ENCODE measurements at regions not wholly inside any gene's neighbourhood (a gene's known extent, or its start where the extent isn't known, plus 50 kb on each side); places are given as distances from the start of the nearest gene placed in this dataset.

DNA sequence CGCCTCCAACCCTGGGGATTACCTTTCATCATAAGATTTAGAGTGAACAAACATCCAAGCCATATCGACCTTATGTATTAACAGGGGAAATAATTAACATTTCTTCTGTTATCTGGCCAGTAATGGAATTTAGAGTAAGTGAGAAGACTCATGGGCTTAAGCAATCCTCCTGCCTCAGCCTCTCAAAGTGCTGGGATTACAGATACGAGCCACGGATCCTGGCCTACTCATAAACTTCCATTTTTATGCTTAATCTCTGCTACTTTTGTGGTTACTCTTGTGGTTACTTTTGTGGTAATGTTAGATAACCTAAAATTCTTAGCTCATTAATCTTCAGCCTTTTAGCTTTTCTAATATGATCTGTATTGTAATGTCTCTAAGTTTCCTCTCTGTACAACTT is 159.3 kb upstream of the SLC8A1 start:
- no peak for TF ChIP-seq SUZ12 (IDR thresholded peaks at IDR 0.05; ENCODE audit: extremely low read depth, insufficient read depth, insufficient read length)
- TF ChIP-seq ZNF274 (IDR thresholded peaks at IDR 0.05; ENCODE audit: low read depth, low read length): no peak
- no peak for TF ChIP-seq YY1 (IDR thresholded peaks at IDR 0.05; ENCODE audit: insufficient read depth, insufficient read length)
- Histone ChIP-seq H3K4me3 (ENCODE audit: insufficient read length, low read depth) (no peak overlapping the region), H3K27me3 (ENCODE audit: insufficient read depth, insufficient read length) (no peaks in the 10 kb centered on the region), H3K36me3 (ENCODE audit: insufficient read depth, insufficient read length, low read length) (no peaks in the 10 kb centered on the region), H3K9me3 (ENCODE audit: insufficient read depth, low read length) (no peaks in the 10 kb centered on the region), H3K9ac (ENCODE audit: insufficient read length, low read depth) (no peak overlapping the region), H3K4me1 (ENCODE audit: insufficient read depth, insufficient read length) (no peaks in the 10 kb centered on the region)
- no peak for DNase-seq (ENCODE audit: low read depth, low spot score)

DNA sequence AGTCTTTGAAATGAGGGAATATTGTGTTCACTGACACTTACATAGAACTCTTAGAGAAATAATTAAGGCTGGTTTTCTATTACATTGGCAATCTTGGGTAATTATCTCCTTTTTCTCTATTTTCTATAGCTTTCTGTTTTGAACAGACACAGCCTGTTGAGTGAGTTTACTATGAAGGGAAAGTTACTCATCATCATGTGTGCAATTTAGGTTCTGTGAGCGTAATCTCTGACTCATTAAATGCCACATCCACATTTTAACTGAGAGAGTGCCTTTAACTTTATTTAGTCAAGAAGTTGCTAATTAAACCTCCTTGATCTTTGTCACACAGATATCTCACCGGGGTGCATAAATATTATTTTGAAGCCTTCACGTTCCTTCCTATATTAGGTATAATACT is 174.0 kb upstream of the SLC8A1 start:
- Histone ChIP-seq H3K4me1 (ENCODE audit: insufficient read depth, insufficient read length) (no peaks in the 10 kb centered on the region), H3K9ac (ENCODE audit: insufficient read length, low read depth) (no peak overlapping the region), H3K36me3 (ENCODE audit: insufficient read depth, insufficient read length, low read length) (no peaks in the 10 kb centered on the region), H3K9me3 (ENCODE audit: insufficient read depth, low read length) (no peaks in the 10 kb centered on the region), H3K27me3 (ENCODE audit: insufficient read depth, insufficient read length) (no peaks in the 10 kb centered on the region), H3K4me3 (ENCODE audit: insufficient read length, low read depth) (no peak overlapping the region)
- TF ChIP-seq YY1 (IDR thresholded peaks at IDR 0.05; ENCODE audit: insufficient read depth, insufficient read length) (no peak), ZNF274 (IDR thresholded peaks at IDR 0.05; ENCODE audit: low read depth, low read length) (no peak), SUZ12 (IDR thresholded peaks at IDR 0.05; ENCODE audit: extremely low read depth, insufficient read depth, insufficient read length) (no peak)
- no peak for DNase-seq (ENCODE audit: low read depth, low spot score)

DNA sequence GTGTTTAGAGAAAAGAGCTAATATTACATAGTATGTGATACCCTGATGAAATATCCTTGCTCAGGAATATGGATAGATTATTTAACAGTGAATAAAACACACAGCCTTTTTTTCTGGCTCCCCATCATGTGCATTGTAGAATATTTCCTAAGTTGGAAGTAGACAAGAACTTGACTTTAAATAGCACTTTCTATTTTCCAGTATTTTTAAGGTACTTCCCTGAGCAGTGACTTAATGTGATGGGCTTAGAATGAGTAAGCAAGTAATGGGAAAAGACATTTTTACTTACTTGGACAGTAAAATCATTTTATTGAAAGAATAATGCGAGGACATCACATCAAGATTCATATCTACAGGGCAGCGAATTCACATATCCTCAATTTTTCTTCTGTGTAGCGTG is 176.7 kb upstream of the SLC8A1 start:
- TF ChIP-seq ZNF274 (IDR thresholded peaks at IDR 0.05; ENCODE audit: low read depth, low read length) (no peak), YY1 (IDR thresholded peaks at IDR 0.05; ENCODE audit: insufficient read depth, insufficient read length) (no peak)
- Histone ChIP-seq H3K9me3 (ENCODE audit: insufficient read depth, low read length) (no peaks in the 10 kb centered on the region), H3K4me1 (ENCODE audit: insufficient read depth, insufficient read length) (no peaks in the 10 kb centered on the region), H3K9ac (ENCODE audit: insufficient read length, low read depth) (no peak overlapping the region), H3K4me3 (ENCODE audit: insufficient read length, low read depth) (no peak overlapping the region), H3K27me3 (ENCODE audit: insufficient read depth, insufficient read length) (no peaks in the 10 kb centered on the region), H3K36me3 (ENCODE audit: insufficient read depth, insufficient read length, low read length) (no peaks in the 10 kb centered on the region)
- no peak for DNase-seq (ENCODE audit: low read depth, low spot score)

DNA sequence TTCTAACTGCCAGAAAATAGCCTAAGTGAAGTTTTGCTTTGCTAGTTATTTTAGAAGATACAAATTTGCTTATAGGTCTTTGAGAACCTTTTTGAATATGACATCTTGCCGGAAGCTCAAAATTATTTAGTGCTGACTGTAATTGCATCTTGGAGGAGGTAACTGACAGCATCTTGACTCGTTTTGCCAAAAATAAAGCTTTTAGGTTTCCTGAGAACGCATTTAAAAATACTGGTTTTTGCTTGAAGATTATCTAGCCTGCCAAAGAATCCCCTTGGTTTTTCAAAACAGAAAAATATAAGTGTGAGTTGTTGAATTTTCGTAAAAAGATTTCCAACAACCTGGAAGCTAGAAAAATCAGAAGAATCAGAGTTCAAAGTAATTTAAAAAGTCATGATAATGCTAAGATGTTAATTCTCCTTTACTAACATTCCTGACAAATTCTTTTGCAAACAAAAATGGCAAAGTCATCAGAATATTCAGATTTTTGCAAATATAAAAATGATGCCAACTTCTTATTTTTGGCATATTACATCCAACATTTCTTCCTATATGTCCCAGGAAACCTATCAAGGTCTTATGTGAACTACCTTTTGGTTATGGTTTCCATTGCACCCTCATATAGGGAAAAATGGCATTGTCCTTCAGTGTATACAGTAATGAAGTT is 178.0 kb upstream of the SLC8A1 start:
- TF ChIP-seq ZNF274 (IDR thresholded peaks at IDR 0.05; ENCODE audit: low read depth, low read length) (no peak), YY1 (IDR thresholded peaks at IDR 0.05; ENCODE audit: insufficient read depth, insufficient read length) (no peak), SUZ12 (IDR thresholded peaks at IDR 0.05; ENCODE audit: extremely low read depth, insufficient read depth, insufficient read length) (no peak)
- H3K9ac ChIP-seq (ENCODE audit: insufficient read length, low read depth): no peak overlapping the region
- DNase-seq (ENCODE audit: low read depth, low spot score): no peak
- no peaks in the 10 kb centered on the region for H3K36me3 ChIP-seq (ENCODE audit: insufficient read depth, insufficient read length, low read length)
- H3K9me3 ChIP-seq (ENCODE audit: insufficient read depth, low read length): no peaks in the 10 kb centered on the region
- H3K4me3 ChIP-seq (ENCODE audit: insufficient read length, low read depth): no peak overlapping the region
- no peaks in the 10 kb centered on the region for H3K4me1 ChIP-seq (ENCODE audit: insufficient read depth, insufficient read length)
- no peaks in the 10 kb centered on the region for H3K27me3 ChIP-seq (ENCODE audit: insufficient read depth, insufficient read length)

DNA sequence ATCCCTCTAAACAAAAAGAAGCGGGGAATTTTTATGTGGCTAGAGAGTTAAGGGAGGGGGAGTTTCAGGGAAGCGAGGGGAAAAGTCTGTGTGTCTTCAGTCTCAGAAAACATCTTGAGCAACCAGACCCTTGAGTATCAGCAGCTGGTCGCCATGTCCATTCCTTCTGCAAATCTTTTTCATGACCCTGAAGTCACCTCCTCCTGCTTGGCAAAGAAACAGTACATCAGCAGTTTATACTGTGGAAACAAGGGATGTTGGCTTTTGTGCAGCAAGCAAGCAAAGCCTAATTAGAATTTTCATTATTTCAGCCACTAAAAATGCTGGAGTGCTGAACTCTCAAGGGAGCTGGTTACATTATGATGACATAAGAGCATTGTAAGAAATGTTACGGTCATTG is 187.4 kb upstream of the SLC8A1 start:
- no peaks in the 10 kb centered on the region for H3K4me1 ChIP-seq (ENCODE audit: insufficient read depth, insufficient read length)
- H3K4me3 ChIP-seq (ENCODE audit: insufficient read length, low read depth): no peak overlapping the region
- no peak for DNase-seq (ENCODE audit: low read depth, low spot score)
- TF ChIP-seq ZNF274 (IDR thresholded peaks at IDR 0.05; ENCODE audit: low read depth, low read length) (no peak), SUZ12 (IDR thresholded peaks at IDR 0.05; ENCODE audit: extremely low read depth, insufficient read depth, insufficient read length) (no peak), YY1 (IDR thresholded peaks at IDR 0.05; ENCODE audit: insufficient read depth, insufficient read length) (no peak)
- H3K9me3 ChIP-seq (ENCODE audit: insufficient read depth, low read length): no peaks in the 10 kb centered on the region
- H3K36me3 ChIP-seq (ENCODE audit: insufficient read depth, insufficient read length, low read length): no peaks in the 10 kb centered on the region
- no peak overlapping the region for H3K9ac ChIP-seq (ENCODE audit: insufficient read length, low read depth)
- no peaks in the 10 kb centered on the region for H3K27me3 ChIP-seq (ENCODE audit: insufficient read depth, insufficient read length)

DNA sequence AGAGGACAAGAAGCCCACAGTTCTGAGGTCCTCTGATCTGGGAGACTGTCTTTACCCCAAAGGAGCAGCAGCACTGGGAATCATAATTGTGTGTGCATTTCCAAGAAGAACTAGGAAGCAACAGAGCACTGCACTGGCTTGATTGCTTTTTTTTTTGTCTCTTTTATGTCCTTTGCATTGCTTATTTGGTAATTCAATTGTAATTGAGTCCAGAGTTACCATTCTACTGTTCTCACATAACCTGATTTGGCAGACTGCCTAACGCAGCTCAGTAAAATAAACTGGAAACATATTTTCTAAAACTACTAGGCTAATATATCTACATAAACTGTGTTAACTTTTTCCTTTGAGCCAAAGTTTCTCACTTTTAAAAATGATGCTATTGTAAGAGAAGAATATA is 190.3 kb upstream of the SLC8A1 start:
- H3K4me1 ChIP-seq (ENCODE audit: insufficient read depth, insufficient read length): no peaks in the 10 kb centered on the region
- H3K4me3 ChIP-seq (ENCODE audit: insufficient read length, low read depth): no peak overlapping the region
- no peaks in the 10 kb centered on the region for H3K27me3 ChIP-seq (ENCODE audit: insufficient read depth, insufficient read length)
- no peak for DNase-seq (ENCODE audit: low read depth, low spot score)
- no peak for TF ChIP-seq ZNF274 (IDR thresholded peaks at IDR 0.05; ENCODE audit: low read depth, low read length)
- no peak for TF ChIP-seq YY1 (IDR thresholded peaks at IDR 0.05; ENCODE audit: insufficient read depth, insufficient read length)
- no peak for TF ChIP-seq SUZ12 (IDR thresholded peaks at IDR 0.05; ENCODE audit: extremely low read depth, insufficient read depth, insufficient read length)
- H3K9me3 ChIP-seq (ENCODE audit: insufficient read depth, low read length): no peaks in the 10 kb centered on the region
- H3K9ac ChIP-seq (ENCODE audit: insufficient read length, low read depth): no peak overlapping the region
- H3K36me3 ChIP-seq (ENCODE audit: insufficient read depth, insufficient read length, low read length): no peaks in the 10 kb centered on the region

DNA sequence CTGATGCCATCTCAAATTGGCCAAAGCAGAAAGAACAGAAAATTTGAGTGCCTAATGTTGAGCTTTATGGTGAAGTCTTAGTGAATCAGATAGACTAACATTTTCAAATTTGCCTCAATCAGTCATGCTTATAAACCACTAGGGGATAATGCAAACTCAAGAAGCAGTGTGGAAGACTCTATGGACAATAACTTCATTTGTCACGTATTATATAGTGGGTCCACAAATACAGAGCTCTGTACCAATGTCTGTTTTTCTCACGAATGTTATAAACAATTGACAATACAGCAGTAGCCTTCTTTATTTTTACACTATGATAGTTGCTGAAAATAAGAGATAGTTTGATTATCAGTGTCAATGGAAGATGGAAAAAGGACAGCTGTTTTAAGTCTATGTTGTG is 190.8 kb upstream of the SLC8A1 start:
- TF ChIP-seq ZNF274 (IDR thresholded peaks at IDR 0.05; ENCODE audit: low read depth, low read length) (no peak), YY1 (IDR thresholded peaks at IDR 0.05; ENCODE audit: insufficient read depth, insufficient read length) (no peak), SUZ12 (IDR thresholded peaks at IDR 0.05; ENCODE audit: extremely low read depth, insufficient read depth, insufficient read length) (no peak)
- H3K4me3 ChIP-seq (ENCODE audit: insufficient read length, low read depth): no peak overlapping the region

More for the DNA sequence above, 190.8 kb upstream of the SLC8A1 start:
- Histone ChIP-seq H3K9ac (ENCODE audit: insufficient read length, low read depth) (no peak overlapping the region), H3K36me3 (ENCODE audit: insufficient read depth, insufficient read length, low read length) (no peaks in the 10 kb centered on the region), H3K27me3 (ENCODE audit: insufficient read depth, insufficient read length) (no peaks in the 10 kb centered on the region), H3K4me1 (ENCODE audit: insufficient read depth, insufficient read length) (no peaks in the 10 kb centered on the region), H3K9me3 (ENCODE audit: insufficient read depth, low read length) (no peaks in the 10 kb centered on the region)
- DNase-seq (ENCODE audit: low read depth, low spot score): no peak

Data from NT2/D1 (cell line).